Fibroblast of villous mesenchyme (primary cell): ENCODE measurements at regions not wholly inside any gene's neighbourhood (a gene's known extent, or its start where the extent isn't known, plus 50 kb on each side); places are given as distances from the start of the nearest gene placed in this dataset.

Experiments
- DNase-seq: peaks from one replicate; pipeline ENCODE4 v3.0.0-alpha.2; 2010; ENCODE audit warnings: low read depth
- H3K4me3 ChIP-seq: 2 replicates; pipeline ENCODE4 v1.5.1; 2011; ENCODE audit warnings: low read depth, mild to moderate bottlenecking, low read length
- TF ChIP-seq, protein P1 (sequence below): IDR thresholded peaks from 2 replicates; pipeline ENCODE4 v1.5.1; 2012; ENCODE audit warnings: low read depth, mild to moderate bottlenecking, low read length; ENCODE audit not compliant: insufficient read depth

DNA sequence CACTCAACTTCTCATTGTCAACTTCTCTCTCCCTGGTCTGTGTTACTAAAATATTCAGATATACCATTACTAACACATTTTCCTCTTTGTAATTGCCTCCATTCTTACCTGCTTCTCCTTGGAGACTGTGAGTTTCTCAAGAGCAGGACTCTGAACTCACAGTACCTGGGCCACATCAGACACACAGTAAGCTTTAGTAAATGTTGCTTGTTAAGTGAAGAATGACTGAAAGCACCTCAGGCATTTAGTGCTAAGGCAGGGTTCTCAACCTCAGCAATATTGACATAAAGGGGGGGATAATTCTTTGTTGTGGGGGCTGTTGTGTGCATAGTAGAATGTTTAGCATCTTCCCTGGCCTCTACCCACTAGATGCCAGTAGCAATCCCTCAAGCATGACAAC, 72.0 kb upstream of the RAB11FIP2 start:
- no peak for DNase-seq

GRCh38 chr10:118116715-118117449, 70.1 kb upstream of the RAB11FIP2 start:
- DNase-seq: no peak
- no peak overlapping the region for H3K4me3 ChIP-seq
- TF ChIP-seq, protein P1, sequence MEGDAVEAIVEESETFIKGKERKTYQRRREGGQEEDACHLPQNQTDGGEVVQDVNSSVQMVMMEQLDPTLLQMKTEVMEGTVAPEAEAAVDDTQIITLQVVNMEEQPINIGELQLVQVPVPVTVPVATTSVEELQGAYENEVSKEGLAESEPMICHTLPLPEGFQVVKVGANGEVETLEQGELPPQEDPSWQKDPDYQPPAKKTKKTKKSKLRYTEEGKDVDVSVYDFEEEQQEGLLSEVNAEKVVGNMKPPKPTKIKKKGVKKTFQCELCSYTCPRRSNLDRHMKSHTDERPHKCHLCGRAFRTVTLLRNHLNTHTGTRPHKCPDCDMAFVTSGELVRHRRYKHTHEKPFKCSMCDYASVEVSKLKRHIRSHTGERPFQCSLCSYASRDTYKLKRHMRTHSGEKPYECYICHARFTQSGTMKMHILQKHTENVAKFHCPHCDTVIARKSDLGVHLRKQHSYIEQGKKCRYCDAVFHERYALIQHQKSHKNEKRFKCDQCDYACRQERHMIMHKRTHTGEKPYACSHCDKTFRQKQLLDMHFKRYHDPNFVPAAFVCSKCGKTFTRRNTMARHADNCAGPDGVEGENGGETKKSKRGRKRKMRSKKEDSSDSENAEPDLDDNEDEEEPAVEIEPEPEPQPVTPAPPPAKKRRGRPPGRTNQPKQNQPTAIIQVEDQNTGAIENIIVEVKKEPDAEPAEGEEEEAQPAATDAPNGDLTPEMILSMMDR: no peak

More for the DNA sequence above, 72.0 kb upstream of the RAB11FIP2 start:
- H3K4me3 ChIP-seq: no peak overlapping the region
- TF ChIP-seq, protein P1: no peak

DNA sequence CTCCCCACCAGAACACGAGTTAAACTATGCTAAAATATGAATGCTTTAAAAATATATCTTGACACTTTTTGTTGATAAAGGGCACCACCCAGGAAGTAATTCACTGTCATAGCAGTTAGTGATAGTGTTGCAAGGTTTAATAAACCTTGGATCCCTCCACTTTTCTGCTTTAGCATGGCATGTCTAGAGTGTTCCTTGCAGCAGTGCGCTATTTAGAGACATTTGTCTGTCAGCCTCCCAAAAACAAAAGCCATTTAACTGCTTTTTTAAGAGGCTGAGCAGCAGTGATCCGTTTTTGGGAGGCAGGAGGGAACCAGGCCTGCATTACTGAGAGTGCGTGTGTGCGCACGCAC, 69.6 kb upstream of the RAB11FIP2 start:
- no peak for DNase-seq
- TF ChIP-seq, protein P1: no peak
- no peak overlapping the region for H3K4me3 ChIP-seq

- TF ChIP-seq, protein P1: no peak
- H3K4me3 ChIP-seq: no peak overlapping the region
- DNase-seq: no peak
Measured at GRCh38 chr10:118115701-118116100, 69.0 kb upstream of the RAB11FIP2 start.

- TF ChIP-seq, protein P1: no peak
- H3K4me3 ChIP-seq: no peak overlapping the region
- DNase-seq: no peak
Measured at GRCh38 chr10:118114992-118115391, 68.3 kb upstream of the RAB11FIP2 start.

GRCh38 chr10:118112543-118113125, 65.9 kb upstream of the RAB11FIP2 start:
- TF ChIP-seq, protein P1: no peak
- no peak for DNase-seq
- H3K4me3 ChIP-seq: no peak overlapping the region
